GM12873 (cell line): ENCODE measurements at regions not wholly inside any gene's neighbourhood (a gene's known extent, or its start where the extent isn't known, plus 50 kb on each side); places are given as distances from the start of the nearest gene placed in this dataset.

ENCODE experiments used
- TF ChIP-seq, protein P1 (sequence below): IDR thresholded peaks from 2 replicates; pipeline ENCODE4 v1.5.1; 2012; ENCODE audit warnings: low read depth, mild to moderate bottlenecking, moderate library complexity, low read length, control low read depth; ENCODE audit not compliant: insufficient read depth; ENCODE audit errors: missing control alignments

DNA sequence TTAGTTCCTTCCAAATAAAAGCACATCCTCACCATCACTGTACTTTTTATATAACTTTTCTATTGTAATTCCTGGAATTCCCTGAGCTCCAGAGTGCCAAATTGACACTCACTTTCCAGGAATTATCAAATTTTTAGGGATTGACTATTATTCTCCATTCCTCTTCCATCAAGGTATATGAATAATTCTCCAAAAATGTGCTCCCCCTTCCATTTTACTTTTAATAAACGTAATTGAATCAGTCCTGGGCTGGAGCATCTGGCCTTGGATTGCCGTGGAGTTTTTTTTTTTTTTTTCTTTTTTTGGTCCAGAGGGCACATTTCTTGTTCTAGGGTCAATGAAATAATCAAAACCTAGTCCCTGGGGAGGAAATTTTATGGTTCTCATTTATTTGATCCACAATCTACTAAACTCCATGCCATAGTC, 304.3 kb downstream of the CDCA7 start:
- TF ChIP-seq, protein P1, sequence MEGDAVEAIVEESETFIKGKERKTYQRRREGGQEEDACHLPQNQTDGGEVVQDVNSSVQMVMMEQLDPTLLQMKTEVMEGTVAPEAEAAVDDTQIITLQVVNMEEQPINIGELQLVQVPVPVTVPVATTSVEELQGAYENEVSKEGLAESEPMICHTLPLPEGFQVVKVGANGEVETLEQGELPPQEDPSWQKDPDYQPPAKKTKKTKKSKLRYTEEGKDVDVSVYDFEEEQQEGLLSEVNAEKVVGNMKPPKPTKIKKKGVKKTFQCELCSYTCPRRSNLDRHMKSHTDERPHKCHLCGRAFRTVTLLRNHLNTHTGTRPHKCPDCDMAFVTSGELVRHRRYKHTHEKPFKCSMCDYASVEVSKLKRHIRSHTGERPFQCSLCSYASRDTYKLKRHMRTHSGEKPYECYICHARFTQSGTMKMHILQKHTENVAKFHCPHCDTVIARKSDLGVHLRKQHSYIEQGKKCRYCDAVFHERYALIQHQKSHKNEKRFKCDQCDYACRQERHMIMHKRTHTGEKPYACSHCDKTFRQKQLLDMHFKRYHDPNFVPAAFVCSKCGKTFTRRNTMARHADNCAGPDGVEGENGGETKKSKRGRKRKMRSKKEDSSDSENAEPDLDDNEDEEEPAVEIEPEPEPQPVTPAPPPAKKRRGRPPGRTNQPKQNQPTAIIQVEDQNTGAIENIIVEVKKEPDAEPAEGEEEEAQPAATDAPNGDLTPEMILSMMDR, result no peak

DNA sequence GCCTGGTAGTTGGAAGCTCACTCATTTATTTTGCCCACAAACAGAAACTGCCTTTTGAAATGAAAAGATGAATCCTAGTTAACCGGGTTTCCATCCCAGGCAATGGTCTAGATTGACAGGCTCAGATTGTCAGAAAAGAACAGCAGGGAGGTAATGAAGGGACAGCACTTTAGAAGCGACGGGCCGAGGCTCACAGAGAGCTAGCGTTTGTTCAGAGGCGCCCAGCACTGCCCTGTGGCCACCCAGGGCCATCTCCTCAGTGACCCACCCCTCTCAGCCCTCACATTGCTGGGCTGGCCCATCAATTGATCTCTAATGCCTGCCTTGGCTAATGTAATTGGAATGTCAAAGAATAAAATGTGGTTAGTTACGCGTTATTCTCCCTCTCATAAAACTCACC, 304.8 kb downstream of the CDCA7 start:
- TF ChIP-seq, protein P1, result no peak

DNA sequence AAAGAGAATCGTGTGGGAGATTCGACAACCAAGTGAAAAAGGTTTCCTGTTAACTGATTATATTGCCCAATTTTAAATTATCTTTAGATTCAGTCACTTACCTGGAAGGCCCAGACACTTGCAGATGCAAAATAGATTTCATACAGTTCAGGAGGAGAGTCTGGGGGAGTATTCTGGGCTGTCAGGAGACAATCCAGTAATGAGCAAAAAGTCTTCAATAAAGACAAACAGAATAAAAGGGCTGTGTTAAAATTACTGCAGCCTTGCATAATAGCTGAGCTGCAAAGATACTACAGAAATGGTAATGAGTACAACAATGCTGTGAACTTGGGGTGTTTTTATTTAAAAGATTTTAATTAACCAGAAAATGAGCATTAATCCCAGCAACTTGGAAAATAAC, 303.6 kb downstream of the SP3 start:
- TF ChIP-seq, protein P1, result no peak

DNA sequence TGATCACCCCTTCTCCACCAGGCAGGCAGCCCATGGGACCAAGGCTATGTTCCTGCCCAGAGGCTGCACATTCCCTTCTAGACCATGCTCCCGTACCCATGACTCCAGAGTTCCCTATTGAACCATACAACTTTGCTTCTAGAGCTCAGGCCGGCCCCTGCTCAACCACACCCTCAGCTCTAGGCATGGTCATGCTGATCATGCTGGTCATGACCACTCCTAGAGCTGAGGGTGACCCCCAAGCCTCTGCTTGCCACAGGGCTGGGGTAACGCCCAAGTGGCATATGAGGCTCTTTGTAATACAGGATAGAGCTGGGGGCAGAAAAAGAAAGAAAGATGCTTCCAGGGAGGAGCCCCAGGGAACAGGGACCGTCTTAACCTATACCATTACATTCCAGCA, 301.8 kb downstream of the SP3 start:
- TF ChIP-seq, protein P1, result no peak

DNA sequence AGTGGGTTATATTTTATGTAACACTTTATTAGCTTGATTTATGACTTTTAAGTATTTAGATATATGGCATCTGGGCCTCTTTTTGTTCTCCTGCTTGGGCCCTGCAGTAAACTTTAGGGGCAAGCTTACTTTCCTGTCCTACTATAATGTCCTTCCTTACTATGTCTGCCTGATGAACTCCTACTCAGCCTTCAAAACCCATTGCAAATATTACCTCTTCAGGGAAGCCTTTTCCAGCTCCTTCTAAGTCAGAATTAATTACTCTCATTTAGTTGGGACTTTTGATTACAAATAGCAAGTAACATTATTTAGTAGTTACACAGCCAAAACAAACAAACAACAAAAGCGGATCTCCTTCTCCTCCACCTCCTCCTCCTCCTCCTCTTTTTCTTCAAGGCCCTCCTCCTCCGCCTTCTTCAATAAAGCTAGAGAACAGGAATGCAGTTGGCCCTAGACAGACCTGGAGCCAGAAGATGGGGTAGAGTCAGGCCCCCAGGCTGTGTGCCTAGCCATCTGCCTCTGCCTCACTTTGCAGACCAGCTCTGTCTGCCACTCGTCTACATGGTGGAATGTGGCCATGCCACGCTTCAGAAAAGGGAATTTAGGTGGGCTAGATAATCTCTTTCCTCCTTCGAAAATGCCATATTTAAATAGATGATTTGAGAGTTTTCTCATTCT, 301.2 kb downstream of the SP3 start:
- TF ChIP-seq, protein P1, result no peak

DNA sequence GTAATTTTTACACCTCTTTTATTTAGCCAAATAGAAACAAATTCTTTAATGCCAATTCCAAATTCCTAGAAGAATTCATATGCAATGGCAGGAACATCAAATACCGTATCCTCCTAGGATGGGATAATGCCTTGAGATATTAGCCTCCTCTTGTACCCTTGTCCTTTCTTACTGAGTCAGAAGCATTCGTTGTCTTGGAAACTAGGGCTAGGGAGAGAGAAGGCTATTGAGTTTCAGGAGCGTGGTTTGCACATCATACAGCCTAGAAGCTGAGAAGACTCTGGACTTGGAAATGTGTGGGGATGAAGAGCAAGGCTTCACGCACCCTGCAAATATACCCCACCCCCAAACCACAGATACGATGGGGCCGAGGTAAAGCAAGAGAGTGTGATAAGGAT, 300.7 kb downstream of the SP3 start:
- TF ChIP-seq, protein P1, result no peak

DNA sequence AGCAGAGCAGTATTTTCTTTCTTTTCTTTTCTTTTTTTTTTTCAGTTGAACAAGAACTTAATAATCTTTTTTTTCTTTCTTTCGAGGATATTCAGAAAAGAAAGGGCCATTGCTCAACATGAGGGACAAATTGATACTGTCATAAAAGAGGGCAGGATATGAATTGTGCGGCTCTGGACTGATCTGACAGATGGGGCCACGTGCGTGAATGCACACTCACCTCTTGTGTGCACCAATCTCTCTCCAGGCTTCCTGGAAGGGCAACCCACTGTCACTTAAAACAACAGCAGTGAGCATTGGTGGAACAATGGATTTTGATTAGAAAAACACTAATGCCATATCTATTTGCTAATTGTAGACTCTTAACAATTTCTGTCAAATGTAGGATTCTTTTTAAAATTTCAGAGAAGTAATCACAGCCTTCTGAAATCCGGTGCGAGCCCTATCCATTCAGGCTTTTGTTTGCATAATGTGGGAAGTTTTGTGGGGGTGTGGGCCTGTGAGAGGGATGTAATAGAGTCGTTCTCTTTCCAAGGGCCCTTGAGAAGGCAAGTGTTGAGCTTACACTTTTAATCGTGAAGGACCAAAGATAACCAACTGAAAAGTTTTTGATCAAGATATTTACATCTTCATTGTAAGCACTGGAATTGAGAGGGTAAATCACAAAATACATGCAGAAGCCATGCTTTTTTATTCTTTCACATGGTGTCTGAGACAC, 298.8 kb downstream of the SP3 start:
- TF ChIP-seq, protein P1, result no peak
